H7 (cell line): ENCODE measurements at regions not wholly inside any gene's neighbourhood (a gene's known extent, or its start where the extent isn't known, plus 50 kb on each side); places are given as distances from the start of the nearest gene placed in this dataset.

ENCODE experiments used
- DNase-seq: peaks from one replicate; pipeline ENCODE4 v3.0.0; 2012
- H3K27me3 ChIP-seq: 2 replicates; pipeline ENCODE4 v1.6.0; 2011; ENCODE audit warnings: mild to moderate bottlenecking, low read length; ENCODE audit not compliant: control insufficient read depth, insufficient read depth
- H3K36me3 ChIP-seq: replicated peaks from 2 replicates; pipeline ENCODE4 v1.5.1; 2011; ENCODE audit warnings: low read length; ENCODE audit not compliant: control insufficient read depth, insufficient read depth
- H3K4me3 ChIP-seq: 2 replicates; pipeline ENCODE4 v1.5.1; 2011; ENCODE audit warnings: low read depth, mild to moderate bottlenecking, control low read depth, low read length, moderate library complexity; ENCODE audit not compliant: insufficient read depth

- peaks cover 21% of the 10 kb centered on the region for H3K27me3 ChIP-seq
- peak overlapping the region; percentile 53 for H3K4me3 ChIP-seq
- no peaks in the 10 kb centered on the region for H3K36me3 ChIP-seq
- DNase-seq, result no peak
Observed at GRCh38 chr18:34159691-34160185, 65.0 kb downstream of the NOL4 start.

DNA sequence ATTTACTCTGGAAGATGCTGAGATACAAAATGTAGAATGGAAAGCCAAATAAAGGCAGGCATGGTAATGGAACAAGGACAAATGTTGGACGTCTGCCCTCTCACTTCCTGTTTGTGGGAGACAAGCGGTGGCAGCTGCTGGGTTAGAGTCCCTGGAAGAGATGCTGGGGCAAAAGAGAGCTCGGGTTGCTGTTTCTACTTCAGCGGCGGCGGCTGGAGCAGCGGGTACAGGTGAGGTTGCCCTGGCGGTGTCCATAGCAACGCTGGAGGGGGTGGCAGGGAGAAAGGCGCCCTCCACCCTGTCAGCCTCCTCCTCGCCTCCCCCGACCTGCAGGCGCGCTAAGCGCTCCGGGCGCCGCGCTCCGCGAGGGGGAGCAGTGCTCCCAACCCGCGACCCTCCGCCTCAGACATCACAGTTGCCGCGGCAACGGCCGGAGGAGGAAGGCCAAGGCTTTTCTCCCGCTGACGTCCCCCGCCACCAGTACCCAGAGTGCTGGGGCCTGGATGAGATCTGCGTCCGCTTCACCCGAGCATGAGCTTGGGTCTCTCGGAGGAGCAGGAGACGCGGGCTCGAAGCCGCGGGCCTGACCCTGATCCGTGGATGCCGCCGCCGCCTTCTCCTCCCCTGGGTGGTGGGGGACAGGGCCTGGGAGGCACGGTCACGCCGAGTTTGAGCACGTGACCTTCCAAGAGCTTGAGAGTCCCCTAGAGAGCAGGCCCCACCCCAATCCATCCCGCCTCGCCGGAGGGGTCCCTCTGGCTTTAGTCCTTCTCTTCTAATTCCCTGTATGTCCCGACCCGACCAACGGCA, 65.6 kb downstream of the NOL4 start:
- DNase-seq, result peak; percentile 85
- Histone ChIP-seq H3K36me3 (no peaks in the 10 kb centered on the region), H3K4me3 (peak overlapping the region; percentile 53), H3K27me3 (peaks cover 21% of the 10 kb centered on the region)

DNA sequence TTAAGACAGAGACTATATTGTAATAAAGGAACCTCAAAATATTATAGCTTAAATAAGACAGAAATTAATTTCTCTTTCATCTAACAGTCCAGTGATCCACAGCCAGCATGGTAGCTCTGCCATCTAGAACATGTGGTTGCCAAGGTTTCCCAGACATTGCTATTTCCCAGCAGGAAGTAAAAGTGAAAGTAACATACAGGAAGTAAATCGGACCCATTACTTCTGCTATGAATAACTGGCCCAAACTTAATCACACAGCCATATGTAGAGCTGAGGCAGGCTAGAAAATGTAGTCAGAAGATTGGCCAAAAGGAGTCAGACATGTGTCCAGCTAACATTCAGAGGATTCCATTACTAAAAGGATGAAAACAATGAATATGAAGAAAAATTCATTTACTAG, 71.0 kb downstream of the NOL4 start:
- no peaks in the 10 kb centered on the region for H3K36me3 ChIP-seq
- H3K4me3 ChIP-seq, result no peak overlapping the region
- peaks cover 13% of the 10 kb centered on the region for H3K27me3 ChIP-seq
- no peak for DNase-seq

DNA sequence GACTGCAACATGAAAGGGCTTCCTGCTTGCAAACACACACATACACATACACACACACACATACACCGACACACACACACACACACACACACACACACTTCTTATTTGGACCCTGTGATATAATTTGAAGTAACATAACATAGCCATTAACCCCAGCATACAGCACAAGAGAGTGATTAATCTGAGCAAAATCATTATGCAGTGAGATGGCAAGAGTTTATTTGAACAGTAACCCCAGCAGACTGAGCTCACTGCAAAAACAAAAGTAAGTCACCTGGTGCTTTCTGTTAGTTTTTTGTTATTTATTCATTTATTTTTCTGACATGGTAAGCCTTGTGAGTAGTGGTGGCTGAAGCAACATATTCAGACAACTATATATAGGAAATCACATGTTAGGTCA, 93.7 kb downstream of the NOL4 start:
- H3K4me3 ChIP-seq, result no peak overlapping the region
- DNase-seq, result no peak
- H3K36me3 ChIP-seq, result no peaks in the 10 kb centered on the region
- no peaks in the 10 kb centered on the region for H3K27me3 ChIP-seq

DNA sequence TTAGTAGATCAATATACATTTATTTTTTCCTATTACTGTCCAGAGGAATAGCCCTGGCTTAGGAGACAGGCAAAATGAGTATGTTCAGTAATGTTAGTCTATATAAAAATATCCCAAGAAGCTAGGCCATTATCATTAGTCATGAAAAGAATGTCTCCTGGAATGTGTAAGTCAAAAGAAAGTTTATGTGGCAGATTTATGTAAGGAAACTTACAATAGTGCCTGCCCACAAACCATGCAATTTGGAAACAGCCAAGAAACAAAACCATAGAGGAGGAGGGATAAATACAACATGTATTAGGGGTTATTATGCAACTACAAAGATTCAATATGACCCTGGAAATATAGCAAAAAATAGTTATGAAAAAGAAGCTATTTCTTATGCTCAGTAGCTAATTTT, 96.3 kb downstream of the NOL4 start:
- Histone ChIP-seq H3K4me3 (no peak overlapping the region), H3K36me3 (no peaks in the 10 kb centered on the region), H3K27me3 (no peaks in the 10 kb centered on the region)
- no peak for DNase-seq

DNA sequence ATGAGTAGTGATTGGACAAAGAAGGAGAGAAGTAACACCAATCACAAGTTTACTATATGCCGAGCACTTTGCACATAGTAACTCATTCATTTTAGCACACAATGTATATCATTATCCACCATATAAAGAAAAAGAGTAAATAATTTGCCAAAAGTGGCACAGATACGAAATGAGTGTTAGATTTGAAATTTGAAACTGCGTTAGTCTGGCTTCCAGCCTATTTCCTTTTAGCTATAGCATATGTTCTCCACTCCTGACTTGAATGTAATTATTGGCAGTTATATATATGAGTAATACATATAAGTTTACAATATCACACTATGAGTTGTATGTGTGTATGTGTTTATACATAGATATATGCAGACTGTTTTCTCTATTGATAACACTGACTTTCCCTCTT, 98.6 kb downstream of the NOL4 start:
- Histone ChIP-seq H3K27me3 (no peaks in the 10 kb centered on the region; the same call in 1 of the 2 replicates), H3K36me3 (no peaks in the 10 kb centered on the region), H3K4me3 (no peak overlapping the region)
- no peak for DNase-seq

- no peak overlapping the region for H3K4me3 ChIP-seq
- DNase-seq, result peak; percentile 46
Observed at GRCh38 chr18:34122724-34123334, 101.9 kb downstream of the NOL4 start.

GRCh38 chr18:34121200-34121721, 103.5 kb downstream of the NOL4 start:
- Histone ChIP-seq H3K27me3 (no peaks in the 10 kb centered on the region; the same call in 1 of the 2 replicates), H3K4me3 (no peak overlapping the region), H3K36me3 (no peaks in the 10 kb centered on the region)
- no peak for DNase-seq

More at GRCh38 chr18:34122724-34123334, 101.9 kb downstream of the NOL4 start:
- Histone ChIP-seq H3K27me3 (no peaks in the 10 kb centered on the region; the same call in 1 of the 2 replicates), H3K36me3 (no peaks in the 10 kb centered on the region)

DNA sequence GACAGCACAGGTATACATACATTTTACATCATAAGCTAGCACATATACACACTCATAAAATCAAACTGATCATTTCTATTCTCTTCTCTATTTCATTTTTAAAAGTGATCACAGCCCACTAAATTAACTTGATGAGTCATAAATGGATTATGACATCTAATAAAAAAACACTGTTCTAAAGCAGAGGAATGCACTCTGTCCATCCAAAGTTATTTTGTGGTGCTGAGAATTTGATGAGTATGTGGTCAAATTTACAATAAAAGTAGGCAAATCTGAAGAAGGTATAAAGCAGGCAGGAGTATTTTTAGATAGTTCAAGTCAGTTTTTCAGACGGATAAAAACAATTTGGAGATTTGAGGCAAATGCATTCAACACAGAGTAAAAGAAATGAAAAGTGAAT, 104.4 kb downstream of the NOL4 start:
- DNase-seq, result no peak
- H3K27me3 ChIP-seq, result peaks cover 2% of the 10 kb centered on the region; the same call in 1 of the 2 replicates

GRCh38 chr18:34117319-34117718, 107.4 kb downstream of the NOL4 start:
- H3K36me3 ChIP-seq, result no peaks in the 10 kb centered on the region
- H3K27me3 ChIP-seq, result peaks cover 2% of the 10 kb centered on the region; the same call in 1 of the 2 replicates
- DNase-seq, result no peak
- no peak overlapping the region for H3K4me3 ChIP-seq

More for the DNA sequence above, 104.4 kb downstream of the NOL4 start:
- Histone ChIP-seq H3K4me3 (no peak overlapping the region), H3K36me3 (no peaks in the 10 kb centered on the region)

GRCh38 chr18:34115409-34116081, 109.2 kb downstream of the NOL4 start:
- no peak for DNase-seq
- H3K36me3 ChIP-seq, result no peaks in the 10 kb centered on the region

DNA sequence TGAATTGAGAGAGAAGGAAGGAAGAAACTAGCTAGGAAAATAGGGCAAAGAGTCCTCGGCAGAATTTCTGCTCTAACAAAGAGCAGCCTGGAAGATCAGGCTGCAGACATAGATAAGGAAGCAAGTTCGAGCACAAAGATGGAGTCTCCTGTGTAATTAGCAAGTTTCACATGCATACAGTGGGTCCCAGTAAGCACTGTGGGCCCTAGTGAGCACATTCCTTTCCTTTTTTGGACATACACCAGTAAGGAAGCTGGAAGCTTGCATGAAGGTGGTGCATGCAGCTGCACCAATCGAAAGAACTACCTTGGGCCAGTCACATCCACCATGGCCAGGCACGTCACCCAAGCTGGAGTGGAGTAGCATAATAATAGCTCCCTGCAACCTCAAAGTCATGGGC, 109.7 kb downstream of the NOL4 start:
- no peak overlapping the region for H3K4me3 ChIP-seq
- peaks cover 2% of the 10 kb centered on the region; the same call in 1 of the 2 replicates for H3K27me3 ChIP-seq
- no peak for DNase-seq
- H3K36me3 ChIP-seq, result no peaks in the 10 kb centered on the region

More at GRCh38 chr18:34115409-34116081, 109.2 kb downstream of the NOL4 start:
- Histone ChIP-seq H3K4me3 (no peak overlapping the region), H3K27me3 (peaks cover 2% of the 10 kb centered on the region; the same call in 1 of the 2 replicates)

DNA sequence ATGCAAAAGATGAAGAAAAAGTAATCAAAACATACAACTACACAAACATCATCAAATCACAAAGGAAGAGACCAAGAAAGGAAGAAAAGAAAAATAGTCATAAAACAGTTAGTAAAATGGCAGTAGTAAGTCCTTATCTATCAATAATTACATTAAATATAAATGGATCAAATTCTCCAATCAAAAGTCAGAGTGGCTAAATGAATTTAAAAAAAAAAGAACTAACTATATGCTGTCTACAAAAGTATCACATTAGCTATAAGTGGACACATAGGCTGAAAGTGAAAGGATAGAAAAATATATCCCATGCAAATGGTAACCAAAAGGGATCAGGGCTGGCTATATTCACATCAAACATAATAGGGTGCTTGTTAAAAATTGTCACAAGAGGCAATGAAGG, 116.5 kb downstream of the NOL4 start:
- Histone ChIP-seq H3K36me3 (no peaks in the 10 kb centered on the region), H3K4me3 (no peak overlapping the region), H3K27me3 (no peaks in the 10 kb centered on the region)
- DNase-seq, result no peak

DNA sequence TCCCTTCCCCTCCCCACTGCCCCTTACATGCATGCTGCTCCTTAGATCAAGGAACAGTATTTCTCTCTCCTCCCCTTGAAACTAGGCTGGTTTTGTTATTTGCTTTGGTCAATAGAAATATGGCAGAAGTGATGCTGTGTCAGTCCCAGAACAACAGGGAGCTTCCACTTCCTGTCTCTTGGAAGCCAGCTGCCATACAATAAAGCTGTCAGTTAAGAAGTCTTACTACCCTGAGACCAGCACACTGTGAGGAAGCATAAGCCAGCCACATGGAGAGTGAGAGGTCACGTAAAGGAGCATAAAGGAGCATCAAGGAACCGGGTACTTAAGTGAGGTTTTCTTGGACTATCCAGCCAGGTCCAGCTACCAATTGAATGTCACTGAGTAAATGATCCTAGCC, 126.6 kb downstream of the NOL4 start:
- no peak for DNase-seq
- Histone ChIP-seq H3K27me3 (no peaks in the 10 kb centered on the region), H3K36me3 (no peaks in the 10 kb centered on the region), H3K4me3 (no peak overlapping the region)
